Hepatic stellate cell (primary cell): ENCODE measurements at regions not wholly inside any gene's neighbourhood (a gene's known extent, or its start where the extent isn't known, plus 50 kb on each side); places are given as distances from the start of the nearest gene placed in this dataset.
"Not testable (repeated sequence)": the region's sequence is repeated elsewhere in the genome, so short reads cannot be mapped to it uniquely, and the experiment has no call there.

Source experiments
- DNase-seq: peaks from one replicate; pipeline ENCODE4 v3.0.0; 2011; ENCODE audit warnings: low spot score

DNA sequence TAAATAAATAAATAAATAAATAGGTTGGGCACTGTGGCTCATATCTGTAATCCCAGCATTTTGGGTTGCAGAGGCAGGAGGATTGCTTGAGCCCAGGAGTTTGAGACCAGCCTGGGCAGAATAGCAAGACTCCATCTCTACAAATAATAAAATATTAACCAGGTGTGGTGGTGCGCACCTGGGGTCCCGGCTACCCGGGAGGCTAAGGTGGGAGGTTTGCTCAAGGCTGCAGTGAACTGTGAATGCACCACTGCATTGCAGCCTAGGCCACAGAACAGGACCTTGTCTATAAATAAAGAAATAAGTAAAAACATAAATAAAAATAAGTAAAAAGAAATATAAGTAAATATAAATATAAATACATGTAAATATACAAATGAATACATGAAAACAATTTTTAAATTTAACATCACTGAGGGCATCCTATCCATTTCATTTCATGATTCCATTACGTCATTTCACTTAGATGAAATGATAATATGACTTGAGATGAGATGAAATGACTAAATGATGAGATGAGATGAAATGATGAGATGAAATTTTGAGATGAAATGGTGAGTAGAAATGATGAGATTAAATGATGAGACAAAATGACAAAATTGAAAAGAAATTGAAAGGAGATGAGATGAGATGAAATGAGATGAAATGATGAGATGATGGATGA lies 233.4 kb downstream of the GOLGA6L6 start:
- not testable (repeated sequence) for DNase-seq

GRCh38 chr15:20307137-20307536 lies 234.5 kb downstream of the GOLGA6L6 start:
- DNase-seq: not testable (repeated sequence)

DNA sequence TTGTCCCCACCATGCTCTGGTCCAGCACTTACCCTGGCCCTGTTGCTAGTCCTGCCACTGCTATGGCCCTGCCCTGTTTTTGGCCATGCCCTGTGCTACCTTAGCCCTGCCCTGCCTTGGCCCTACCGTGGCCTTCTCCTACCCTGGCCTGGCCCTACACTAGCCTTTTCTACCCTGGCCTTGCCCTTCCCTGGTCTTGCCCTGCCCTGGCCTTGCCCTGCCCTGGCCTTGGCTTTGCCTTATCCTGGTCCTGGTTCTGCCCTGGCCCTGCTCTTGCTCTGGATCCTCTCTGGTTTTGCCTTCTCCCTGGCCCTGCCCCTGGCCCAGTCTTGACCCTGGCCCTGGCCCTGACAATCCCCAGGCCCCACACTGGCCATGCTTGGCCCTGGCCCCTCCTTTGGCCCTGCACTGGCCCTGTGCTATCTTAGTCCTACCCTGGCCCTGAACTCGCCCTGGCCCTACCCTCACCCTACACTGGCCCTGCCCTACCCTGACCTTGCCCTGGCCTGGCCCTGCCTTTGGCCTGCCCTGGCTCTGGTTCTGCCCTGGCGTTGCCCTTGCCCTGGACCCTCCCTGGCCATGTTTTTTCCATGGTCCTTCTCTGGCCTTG lies 235.0 kb downstream of the GOLGA6L6 start:
- not testable (repeated sequence) for DNase-seq

GRCh38 chr15:20305912-20306311 lies 235.7 kb downstream of the GOLGA6L6 start:
- DNase-seq: not testable (repeated sequence)

DNA sequence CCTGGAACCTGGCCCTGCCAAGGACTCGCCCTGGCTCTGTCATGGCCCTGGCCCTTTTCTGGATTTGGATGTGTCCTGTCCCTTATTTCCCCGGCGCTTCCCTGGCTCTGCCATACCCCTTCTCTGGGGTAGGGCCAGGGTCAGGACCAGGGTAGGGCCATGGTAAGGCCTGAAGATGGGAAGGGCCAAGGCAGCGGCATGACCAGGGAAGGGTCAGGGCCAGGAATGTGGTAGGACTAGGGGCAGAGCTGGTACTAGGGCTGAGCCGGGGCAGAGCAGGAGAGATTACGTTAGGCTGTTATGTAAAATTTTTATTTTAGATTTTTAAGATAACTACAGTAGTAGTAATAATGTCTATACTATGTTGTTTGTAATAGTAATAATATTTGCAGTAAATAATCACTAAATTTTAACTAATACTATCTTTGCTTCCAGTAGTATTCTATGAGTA lies 236.6 kb downstream of the GOLGA6L6 start:
- DNase-seq: not testable (repeated sequence)

- DNase-seq: not testable (repeated sequence)
Measured at GRCh38 chr15:20304282-20305014, 237.2 kb downstream of the GOLGA6L6 start.

DNA sequence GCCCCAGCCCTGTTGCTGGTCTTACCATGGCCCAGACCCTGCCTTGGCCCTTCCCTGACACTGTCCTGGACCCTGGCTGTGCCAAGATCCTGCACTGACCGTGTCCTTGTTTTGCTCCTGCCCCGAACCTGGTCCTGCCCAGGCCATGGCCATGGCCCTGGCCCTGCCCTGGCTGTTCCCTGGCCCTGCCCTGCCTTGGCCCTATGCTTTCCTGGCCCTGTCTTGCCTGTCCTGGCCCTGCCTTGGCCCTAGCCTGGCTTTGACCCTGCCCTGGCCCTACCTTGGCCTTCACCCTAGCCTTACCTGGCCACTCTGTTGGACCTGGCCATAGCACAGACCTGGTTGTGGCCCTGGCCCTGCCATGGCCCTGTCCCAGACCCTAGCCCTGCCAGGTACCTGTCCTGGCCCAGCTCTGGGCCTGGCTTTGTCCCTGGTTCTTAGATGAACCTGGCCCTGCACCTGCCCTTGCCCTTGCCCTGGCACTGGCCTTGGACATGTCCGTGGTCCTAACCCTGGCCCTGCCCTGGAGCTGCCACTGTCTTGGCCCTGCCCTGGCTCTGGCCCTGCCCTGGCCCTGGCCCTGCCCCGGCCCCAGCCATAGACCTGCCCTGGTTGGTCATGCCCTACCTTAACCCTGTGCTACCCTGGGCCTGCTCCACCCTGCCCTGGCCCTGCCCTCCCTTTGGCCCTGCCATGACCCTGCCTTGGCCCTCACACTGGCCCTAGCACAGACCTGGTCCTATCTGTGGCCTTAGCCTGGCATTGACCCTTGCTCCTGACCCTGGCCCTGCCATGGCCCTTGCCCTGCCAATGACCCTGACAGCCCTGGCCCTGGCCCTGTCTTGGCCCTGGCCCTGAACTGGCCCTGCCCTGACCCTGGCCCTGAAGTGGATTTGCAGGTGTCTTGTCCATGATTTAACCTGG lies 238.1 kb downstream of the GOLGA6L6 start:
- not testable (repeated sequence) for DNase-seq

GRCh38 chr15:20302141-20303069 lies 239.2 kb downstream of the GOLGA6L6 start:
- peak; percentile 0 for DNase-seq

- DNase-seq: not testable (repeated sequence)
Measured at GRCh38 chr15:20301471-20302081, 240.0 kb downstream of the GOLGA6L6 start.

GRCh38 chr15:20301041-20301390 lies 240.6 kb downstream of the GOLGA6L6 start:
- not testable (repeated sequence) for DNase-seq

- DNase-seq: not testable (repeated sequence)
Measured at GRCh38 chr15:20300351-20301040, 241.1 kb downstream of the GOLGA6L6 start.

GRCh38 chr15:20297603-20298123 lies 243.9 kb downstream of the GOLGA6L6 start:
- DNase-seq: not testable (repeated sequence)

DNA sequence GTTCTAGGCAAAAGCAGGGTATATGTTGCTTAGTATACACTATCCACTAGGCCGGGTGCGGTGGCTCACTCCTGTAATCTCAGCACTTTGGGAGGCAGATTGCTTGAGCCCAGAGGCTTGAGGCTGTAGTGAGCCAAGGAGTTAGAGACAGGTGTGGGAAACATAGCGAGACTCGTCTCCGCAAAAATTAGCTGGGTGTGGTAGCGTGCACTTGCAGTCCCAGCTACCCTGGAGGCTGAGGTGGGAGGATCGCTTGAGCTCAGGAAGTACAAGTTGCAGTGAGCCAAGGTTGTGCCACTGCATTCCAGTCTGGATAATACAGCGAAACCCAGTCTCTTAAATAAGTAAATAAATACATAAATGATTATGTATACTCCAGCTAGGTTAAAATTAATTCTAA lies 245.3 kb downstream of the GOLGA6L6 start:
- not testable (repeated sequence) for DNase-seq

- no peak for DNase-seq
Measured at GRCh38 chr15:20295238-20295811, 246.3 kb downstream of the GOLGA6L6 start.

DNA sequence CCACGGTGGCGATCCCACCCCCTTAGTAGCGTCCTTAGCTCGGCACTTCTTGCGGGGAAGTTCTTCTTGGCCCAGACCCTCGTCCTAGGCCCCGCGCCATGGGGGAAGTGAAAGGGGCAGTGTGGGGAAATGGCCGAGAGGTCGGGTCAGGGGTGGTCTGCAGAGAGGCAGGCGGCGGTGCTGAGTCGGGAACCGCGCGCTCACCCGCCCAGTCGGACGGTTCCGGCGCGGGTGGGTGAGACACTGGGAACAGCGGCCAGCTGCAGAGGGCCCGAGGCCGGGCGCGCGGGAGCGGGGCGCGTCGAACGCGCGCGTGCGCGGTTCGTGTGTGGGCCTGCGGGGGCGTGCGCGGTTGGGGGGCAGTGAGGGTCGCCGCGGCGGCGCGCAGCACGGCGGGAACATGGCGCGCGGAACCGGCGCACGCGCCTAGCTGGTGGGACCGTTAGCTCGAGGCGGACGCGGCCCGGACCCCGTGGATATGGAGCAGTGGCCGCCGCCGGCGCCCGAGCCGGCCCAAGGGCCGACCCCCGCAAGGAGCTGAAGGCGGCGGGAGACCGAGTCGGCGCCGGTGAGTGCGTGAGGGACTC lies 246.9 kb downstream of the GOLGA6L6 start:
- no peak for DNase-seq

DNA sequence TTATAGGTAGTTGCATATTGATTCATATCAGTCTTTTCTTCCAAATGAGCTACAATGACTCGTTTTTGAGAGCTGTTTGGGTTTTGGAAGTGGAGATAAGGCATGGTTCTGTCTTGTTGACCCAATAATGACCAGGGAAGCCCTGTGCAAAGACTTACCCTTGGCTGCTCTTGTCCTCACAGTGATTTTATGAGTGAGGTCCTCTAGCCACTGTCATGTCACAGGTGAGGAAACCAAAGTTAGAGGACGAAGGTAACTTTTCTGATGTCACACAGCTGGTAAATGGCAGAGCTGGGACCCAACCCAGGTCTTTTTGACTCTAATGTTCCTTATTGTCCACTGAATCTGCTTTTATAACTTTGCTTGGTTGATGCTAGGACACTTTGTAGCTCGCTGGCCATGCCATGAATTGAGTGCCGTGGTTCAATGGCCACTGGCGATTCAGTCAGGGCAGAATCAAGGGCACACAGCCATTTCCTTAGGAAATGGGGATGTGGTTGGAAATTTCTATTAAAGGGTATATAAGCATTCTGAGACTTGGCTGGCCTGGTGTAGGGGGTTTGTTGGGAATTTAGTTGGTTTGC lies 249.1 kb downstream of the GOLGA6L6 start:
- DNase-seq: not testable (repeated sequence)

DNA sequence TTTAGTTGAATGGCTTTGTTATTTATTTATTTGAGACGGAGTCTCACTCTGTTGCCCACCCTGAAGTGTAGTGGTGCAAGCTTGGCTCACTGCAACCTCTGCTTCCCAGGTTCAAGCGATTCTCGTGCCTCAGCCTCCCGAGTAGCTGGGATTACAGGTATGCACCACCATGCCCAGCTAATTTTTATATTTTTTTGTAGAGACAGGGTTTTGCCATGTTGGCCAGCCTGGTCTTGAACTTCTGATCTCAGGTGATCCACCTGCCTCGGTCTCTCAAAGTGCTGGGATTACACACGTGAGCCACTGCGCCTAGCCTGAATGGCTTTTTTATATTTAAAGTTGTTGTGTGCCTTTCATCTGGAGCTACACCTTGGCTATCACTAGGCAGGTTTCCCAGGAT lies 250.0 kb downstream of the GOLGA6L6 start:
- DNase-seq: not testable (repeated sequence)

DNA sequence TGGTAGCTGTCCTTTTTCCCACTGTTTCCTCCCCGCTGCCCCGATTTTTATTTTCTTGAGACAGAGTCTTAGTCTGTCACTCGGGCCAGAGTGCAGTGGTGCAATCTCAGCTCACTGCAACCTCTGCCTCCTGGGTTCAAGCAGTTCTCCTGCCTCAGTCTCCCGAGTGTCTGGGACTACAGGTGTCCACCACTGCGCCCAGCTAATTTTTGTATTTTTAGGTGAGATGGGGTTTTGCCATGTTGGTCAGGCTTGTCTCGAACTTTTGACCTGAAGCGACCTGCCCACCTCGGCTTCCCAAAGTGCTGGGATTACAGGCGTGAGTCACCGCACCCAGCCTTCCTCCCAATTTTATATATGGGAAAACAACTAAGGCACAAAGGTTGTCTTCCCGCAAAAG lies 251.0 kb downstream of the GOLGA6L6 start:
- DNase-seq: not testable (repeated sequence)
